Forelimb muscle (tissue), 1 donor: ENCODE measurements at regions not wholly inside any gene's neighbourhood (a gene's known extent, or its start where the extent isn't known, plus 50 kb on each side); places are given as distances from the start of the nearest gene placed in this dataset.

ENCODE experiments used
- DNase-seq: peaks from one replicate; pipeline ENCODE4 v3.0.0-alpha.2; 2013; ENCODE audit warnings: low read depth

DNA sequence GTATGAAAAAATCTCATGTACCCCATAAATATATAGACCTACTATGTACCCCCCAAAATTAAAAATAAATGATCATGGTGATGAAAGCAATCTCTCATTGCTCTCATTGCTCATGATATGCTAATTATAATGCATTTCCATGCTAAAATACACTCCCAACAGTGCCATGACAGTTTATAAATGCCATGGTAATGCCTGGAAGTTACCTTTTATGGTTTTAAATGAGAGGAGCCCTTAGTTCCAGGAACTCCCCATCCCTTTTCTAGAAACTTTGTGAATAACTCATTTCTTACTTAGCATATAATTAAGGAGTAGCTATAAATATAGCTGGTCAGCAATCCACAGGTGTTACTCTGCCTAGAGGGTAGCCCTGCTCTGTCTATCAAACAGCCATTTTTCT, 166.1 kb upstream of the RGS18 start:
- no peak for DNase-seq

DNA sequence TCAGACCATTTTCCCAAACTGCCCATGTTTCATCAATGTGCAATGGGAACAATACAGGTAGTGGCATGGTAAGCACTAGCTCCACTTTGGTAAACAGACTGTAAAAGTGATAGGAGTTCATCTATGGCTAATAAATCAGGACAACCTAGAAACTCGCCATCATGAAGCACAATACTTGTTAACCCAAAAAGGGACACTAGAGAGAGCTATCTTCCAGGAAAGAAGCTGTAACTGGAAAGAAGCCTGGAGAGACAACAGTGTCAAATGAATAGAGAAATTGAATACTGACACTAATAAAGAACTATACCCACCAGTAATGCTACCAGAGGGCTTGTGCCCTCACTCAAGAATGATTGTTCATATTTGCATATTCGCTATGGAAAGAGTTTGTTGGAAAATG, 164.7 kb upstream of the RGS18 start:
- DNase-seq: no peak

DNA sequence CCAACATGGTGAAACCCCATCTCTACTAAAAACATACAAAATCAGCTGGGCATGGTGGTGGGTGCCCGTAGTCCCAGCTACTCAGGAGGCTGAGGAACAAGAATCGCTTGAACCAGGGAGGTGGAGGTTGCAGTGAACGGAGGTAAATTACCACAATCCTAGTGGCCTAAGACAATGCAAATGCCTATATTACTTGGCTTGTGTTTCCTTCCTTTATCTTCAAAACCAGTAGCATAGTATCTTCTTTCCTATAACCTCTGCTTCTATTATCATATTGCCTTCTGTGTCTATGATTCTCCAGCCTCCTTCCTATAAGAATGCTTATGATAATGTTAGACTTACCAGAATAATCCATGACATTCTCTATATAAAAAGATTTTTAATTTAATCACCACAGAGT, 156.2 kb upstream of the RGS18 start:
- DNase-seq: no peak

DNA sequence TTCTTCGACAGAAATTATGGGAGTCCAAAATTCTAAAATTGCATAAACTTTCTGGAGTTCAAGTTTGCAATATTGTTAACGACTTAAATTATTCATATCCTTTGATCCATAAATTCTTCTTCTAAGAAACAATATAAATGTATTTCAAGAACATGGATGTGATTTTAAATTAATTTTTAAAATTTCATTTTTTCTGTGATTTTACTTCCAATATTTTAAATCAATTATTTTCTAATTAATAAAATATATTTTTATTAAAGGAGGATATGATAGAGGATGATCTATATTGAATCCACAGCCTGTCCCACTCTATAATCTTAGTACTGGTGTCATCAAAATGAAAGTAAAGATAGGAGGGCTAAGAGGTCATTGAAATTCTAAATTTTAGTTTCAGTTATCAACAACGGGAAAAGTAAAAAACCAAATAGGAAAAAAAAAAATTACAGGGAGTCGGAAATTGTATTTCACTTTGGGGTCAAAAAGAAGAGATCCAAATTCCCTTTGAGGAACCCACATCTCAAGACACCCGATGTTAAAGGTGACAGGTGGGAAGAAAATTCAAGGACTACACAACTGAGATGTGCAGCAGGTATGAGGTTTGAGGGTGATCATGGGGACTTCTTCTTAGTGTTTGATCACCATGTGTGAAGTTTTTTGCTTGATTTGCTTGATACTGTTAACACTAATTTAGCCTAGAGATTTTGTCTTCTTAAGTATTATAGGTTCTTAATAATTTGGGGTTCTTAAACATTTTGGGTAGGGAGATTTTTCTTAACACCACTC, 154.8 kb upstream of the RGS18 start:
- no peak for DNase-seq

DNA sequence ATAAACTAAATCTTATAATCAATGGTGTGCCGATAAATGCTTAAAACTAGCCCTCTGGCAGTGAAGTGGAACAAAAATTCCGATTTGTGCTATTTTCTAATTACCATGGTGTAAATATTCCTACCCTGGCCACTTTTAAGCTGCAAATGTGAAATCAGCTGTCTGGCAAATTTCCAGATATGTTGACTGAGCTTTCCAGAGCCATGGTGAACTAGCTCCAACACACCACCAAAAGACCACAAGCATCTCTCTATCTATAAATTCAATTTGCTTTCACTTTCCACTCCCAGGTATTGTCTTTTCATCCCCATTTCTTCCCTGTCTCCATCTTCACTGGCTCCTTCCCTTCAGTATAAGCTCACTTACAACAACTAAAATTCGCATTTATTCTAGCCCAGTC, 152.3 kb upstream of the RGS18 start:
- DNase-seq: no peak

DNA sequence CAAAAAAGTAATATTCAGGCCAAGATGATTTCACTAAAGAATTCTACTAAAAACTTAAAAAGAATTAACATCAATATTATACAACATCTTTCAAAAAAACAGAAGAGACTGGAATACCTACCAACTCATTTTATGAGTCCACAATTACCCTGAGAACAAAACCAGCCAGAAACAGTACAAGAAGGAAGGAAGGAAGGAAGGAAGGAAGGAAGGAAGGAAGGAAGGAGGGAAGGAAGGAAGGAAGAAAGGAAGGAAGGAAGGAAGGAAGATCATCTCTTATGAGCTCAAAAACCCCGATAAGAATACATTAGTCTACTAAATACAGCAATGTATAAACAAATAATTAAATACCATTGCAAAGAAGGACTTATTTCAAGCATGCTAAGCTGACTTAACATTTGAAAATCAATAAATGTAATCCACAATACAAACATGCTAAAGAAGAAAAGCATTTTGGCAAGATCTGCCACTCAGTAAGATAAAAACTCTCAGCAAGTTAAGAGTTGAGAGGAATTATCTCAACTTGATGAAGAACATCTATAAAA, 149.9 kb upstream of the RGS18 start:
- no peak for DNase-seq

DNA sequence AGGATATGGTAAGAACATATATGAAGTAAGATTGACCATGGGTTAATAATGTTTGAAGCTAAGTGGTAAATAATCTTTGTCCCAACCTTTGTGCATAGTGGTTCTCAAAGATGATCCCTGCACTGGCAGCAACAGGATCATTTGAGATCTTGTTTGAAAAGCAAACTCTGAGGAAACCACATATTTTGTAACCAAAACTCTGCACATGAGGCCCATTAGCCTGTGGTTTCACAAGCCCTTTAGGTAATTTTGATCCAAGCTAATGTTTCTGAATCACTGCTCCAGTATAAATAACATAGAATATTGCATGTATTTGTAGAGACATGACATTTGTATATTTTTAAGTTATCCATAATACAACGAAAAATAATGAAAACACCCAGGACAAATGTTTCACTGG, 147.9 kb upstream of the RGS18 start:
- no peak for DNase-seq

DNA sequence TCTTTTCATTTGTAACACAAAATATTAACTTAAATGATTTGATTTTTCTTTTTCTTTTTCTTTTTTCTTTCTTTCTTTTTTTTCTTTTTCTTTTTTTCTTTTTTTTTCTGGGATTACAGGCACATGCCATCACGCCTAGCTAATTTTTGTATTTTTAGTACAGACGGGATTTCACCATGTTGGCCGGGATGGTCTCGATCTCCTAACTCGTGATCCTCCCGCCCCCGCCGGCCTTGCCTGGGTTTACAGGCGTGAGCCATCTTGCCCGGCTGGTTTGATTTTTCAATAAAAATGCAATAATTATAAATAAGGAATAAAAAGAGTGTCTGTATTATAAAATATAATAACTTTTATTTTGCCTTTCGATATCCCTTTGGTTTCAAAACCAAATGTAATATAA, 146.7 kb upstream of the RGS18 start:
- DNase-seq: no peak

DNA sequence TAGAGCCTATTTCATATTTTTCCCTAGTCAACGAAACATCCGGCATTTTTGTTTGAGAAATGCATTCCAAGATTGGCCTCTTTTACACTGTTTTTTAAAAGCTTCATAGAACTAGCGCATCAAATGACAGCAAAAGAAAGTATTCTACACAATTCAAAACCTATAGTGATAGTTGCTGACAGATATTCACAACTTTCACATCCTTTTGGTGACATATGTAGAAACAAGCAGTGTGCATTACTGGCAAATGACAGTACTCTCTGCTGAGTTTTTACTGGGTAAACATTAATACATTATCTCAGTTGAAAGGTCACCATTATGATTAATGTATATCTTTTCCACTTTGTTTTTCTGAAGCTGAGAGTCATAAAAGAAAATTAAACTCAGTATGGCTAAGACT, 135.4 kb upstream of the RGS18 start:
- no peak for DNase-seq

DNA sequence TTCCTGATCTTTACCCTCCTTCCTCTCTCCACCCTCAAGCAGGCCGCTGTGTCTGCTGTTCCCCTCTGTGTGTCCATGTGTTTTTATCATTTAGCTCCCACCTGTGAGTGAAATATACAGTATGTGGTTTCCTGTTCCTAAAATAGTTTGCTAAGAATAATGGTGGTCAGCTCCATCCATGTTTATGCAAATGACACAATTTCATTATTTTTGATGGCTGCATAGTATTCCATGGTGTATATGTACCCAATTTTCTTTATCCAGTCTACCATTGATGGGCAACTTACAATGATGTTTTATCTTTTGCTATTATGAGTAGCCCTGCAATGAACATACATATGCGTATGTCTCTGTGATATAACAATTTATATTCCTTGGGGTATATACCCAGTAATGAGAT, 133.4 kb upstream of the RGS18 start:
- no peak for DNase-seq

DNA sequence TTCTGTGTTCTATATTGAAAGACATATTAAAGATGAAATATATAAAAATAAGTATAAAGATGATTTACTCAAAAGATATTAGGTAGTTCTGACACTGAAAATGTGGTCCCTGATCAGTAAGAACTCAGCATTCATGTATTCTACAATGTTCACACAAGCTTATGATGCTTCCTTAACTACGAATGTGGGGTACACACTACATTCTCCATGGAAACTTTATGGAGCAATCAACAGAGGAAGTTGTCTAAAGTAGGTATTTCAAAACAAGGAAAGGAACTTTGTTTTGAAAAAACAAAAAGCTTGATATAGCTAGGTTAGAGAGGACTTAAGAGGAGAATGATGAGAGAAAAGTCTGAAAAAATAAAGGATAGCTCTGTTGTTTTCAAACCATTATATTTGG, 119.7 kb upstream of the RGS18 start:
- DNase-seq: no peak

DNA sequence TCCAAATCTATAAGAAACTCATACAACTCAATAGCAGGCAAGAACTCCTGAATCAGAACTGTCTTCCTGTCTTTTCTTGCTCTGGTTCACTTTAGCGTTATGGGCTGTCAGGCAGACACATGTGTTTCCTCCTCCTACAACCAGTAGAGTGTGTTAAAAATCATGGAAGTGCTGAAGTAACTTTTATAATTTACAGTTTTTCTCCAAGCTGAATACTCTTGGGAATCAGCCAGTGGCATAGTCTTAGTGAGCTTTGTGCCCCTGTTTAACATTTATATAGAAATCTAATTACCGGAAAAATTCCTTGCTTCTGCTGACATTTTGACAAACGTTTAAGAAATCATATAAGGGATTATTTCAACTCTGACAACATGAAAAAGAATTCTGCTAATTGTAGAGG, 113.1 kb upstream of the RGS18 start:
- DNase-seq: no peak

DNA sequence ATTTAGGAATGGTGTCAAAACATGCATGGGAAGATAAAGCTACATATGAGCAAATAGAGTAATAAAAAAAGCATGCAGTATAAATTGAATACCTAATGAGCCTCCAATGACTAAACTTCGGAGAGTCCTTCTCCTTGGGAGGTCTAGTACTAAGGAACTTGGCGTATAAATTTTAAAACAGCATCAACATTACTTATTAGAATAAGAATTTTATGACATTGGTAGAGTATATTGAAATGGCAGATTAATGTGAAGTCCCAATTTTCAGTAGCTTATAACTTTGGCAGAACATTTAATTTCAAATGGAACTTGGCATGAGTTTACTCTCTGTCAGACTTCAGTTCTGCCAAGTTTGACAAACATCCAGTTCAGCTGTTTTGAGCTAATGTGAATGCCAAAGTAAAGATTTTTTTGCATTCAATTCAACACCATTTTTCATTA, 104.7 kb upstream of the RGS18 start:
- peak; percentile 52 for DNase-seq

DNA sequence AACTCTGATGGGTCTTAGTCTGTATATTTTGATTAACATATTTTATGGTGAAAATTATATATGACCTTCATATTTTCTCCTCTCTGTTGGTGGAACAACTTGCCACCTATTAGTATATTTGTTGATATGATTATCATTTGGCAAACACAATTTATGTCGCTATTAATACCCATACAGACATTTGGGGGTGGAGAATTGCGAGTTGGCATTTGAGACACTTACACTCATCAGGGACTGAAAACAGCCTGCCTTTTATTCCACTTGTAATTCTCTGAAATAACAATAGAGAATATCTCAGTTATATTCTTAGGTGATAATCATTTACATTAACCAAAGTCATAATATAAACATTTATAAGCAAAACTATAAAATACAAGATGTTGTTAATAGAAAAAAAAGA, 100.5 kb upstream of the RGS18 start:
- DNase-seq: no peak

DNA sequence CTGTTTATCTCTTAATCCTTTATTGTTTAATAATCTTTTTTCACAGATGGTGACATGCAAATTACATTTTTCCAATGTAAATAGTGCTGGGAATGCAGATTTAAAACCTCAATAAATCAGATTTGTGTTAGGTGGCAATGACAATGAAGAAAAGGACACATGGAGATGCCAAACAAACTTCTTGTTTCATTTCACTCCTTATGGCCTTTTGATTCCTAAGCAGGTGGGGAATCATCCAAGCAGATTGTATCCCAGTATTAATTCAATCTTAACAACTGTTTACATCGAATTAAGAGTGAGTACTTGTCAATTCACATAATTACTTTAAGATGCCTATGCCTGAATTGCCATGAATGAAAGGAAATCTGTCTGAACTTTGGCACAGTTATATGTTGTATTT, 98.9 kb upstream of the RGS18 start:
- no peak for DNase-seq

DNA sequence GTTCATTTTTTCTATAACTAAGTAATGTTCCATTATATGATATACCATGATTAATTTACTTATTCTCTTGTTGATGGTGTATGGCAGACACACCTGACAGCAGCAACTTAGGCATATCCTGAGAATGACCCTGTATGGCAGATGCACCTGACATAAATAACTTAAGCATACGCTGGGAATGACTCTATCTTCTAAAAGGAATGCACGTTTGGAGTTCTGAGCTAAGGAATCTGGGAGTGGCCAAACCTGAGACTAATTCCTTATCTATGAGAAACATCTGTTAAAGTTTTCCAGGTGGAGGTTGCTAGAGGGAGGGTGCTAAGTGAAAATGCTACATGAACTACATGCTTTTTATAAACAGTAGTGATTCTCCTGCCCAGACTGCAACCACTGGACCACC, 96.7 kb upstream of the RGS18 start:
- no peak for DNase-seq

DNA sequence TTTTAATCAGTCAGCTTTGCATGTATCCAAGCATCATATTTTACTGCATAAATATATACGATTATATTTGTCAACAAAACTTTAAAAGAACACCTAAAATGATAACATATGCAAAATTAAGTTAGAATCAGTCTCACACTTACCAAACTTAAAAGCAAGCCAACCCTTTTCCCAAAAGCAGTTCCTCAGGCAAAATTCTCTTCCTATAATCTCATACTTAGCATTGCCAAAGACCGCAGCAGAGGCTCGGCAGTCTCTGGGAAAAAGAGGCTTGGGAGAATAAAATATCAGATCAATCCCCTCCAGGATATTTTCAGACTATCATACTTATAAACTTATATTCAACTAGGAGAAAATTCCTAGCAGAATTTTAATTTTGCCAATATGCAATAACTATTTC, 93.2 kb upstream of the RGS18 start:
- no peak for DNase-seq

DNA sequence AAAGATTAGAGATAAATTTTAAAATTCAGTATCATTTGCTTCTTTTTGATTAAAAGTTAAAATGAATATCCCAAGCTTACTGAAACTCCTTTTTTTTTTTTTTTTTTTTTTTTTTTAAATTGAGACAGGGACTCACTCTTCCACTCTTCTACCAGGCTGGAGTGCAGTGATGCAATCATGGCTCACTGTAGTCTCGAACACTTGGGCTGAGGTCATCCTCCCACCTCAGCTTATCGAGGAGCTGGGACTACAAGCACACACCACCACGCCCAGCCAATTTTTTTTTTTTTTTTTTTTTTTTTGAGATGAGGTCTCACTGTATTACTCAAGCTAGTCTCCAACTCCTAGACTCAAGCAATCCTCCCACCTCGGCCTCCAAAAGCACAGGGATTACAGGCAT, 92.1 kb upstream of the RGS18 start:
- no peak for DNase-seq

DNA sequence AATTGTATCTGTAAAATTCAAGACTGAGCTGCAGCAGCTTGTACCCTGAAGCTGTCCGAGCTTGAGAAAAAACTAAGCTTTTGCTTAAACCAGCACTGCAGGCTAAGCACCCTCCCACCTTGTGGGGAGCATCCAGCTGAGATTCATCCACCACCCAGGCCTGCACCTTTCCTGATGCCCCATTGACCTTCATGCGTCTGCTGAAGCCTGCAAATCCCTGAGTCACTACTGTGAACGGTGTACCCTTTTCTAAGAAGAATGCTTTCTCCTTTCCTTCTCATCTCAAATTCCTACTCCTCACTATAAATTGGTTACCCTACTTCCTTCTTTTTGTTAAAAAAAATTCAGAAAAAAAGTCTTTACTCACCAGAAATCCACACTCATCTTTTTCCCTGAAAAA, 90.9 kb upstream of the RGS18 start:
- no peak for DNase-seq

DNA sequence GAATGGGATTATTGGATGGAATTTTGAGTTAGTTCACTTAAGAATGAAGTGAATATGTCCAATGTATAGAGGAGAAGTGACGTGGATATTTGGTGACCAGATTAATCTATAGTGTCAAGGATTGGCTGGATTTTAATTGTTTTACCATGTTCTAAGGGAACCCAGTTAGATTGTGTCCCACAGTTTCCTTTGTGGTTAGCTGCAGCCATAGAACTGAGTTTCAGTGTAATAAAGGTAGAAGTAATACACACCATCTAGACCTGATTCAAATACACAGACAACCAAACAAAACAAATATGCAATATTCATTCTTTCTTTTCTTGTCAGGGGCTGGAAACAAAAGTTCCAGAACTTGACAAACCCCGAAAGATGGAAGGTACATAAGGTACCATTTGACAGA, 88.0 kb upstream of the RGS18 start:
- DNase-seq: no peak

DNA sequence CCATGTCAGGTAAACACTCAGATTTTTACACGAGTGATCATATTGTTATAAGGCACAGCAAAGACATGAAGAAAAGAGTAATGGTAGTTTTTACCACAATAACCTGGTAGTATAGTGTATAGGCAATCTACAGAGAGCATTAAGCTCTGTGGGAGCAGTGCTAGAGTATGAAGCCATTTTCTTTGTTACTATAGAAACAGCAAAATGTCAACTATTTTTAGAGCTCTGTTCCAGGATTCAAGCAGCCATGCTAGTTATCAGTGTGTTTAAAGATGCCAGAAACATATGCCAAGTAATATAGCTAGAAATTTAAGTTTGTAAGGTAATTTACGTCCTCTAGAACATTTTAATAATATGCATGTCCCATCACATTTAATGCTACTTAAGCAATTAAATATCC, 77.6 kb upstream of the RGS18 start:
- DNase-seq: no peak

DNA sequence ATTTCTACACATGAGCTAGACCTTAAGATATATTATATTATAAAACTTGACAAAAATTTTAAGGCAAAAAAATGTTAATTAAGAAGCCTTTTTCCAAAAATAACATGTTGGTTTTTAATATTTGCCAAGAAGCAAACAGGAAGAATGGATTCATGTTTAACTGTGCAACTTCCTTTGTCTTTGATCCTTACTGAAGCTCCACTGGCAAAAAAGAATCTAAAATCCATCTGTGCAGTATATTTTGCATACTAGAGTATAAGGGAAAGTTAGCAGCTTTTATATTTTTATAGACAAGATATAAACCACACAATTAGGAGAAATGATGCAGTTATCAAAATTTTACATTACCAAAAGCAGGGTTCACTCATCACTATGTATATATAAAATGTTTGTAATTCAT, 76.9 kb upstream of the RGS18 start:
- DNase-seq: no peak

DNA sequence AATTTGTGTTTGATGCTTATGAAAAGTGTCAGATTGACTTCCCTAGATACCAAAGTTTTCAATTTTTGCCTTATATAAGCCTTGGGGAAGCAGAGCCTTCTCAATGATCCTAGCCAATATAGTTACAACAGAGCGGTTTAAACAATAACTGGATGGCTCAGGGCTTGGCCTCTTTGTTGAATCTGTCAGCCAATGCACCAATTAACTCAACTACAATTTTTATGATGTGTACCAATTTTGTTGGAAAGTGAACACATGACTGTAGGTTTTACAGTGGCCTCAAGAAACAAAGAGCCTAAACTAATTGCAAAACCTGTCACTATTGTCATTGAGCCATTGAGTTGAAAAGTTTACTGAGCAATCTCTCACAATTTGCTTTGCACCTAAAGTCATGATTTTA, 71.6 kb upstream of the RGS18 start:
- DNase-seq: no peak

DNA sequence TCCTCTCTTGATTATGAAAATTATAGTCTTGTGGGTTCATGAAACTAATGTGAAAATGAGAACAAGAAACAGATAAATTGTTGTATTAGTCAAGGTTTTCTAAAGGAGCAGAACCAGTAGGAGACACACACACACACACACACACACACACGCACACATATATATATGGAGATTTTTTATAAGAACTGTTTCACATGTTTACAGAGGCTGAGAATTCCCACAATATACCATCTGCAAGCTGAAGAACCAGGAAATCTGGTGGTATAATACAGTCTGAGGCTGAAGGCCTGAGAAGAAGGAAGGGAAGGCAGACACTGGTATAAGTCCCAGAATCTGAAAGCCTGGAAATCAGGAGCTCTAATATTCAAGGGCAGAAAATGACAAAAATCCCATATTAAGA, 70.9 kb upstream of the RGS18 start:
- DNase-seq: no peak
